ENCODE measurements at regions not wholly inside any gene's neighbourhood (a gene's known extent, or its start where the extent isn't known, plus 50 kb on each side); places are given as distances from the start of the nearest gene placed in this dataset.

- Histone ChIP-seq H3K27me3 (no peaks in the 10 kb centered on the region), H3K4me3 (no peak overlapping the region), H3K36me3 (no peaks in the 10 kb centered on the region), H3K27ac (no peak overlapping the region), H3K9me3 (no peaks in the 10 kb centered on the region), H3K4me1 (peaks cover 16% of the 10 kb centered on the region)
- intact Hi-C loops (cut with DNase I): no loop called here
- DNase-seq (ENCODE audit: extremely low spot score in 2 of 2): no peak
- TF ChIP-seq POLR2A (IDR thresholded peaks at IDR 0.05) (no peak), POLR2AphosphoS5 (IDR thresholded peaks at IDR 0.05; ENCODE audit: insufficient read depth in 1 of 2, low read depth in 1 of 2) (no peak), CTCF (IDR thresholded peaks at IDR 0.05) (no peak)
Observed at GRCh38 chr12:105847068-105847467, 291.7 kb downstream of the NUAK1 start.

- Histone ChIP-seq H3K27ac (no peak overlapping the region), H3K36me3 (no peaks in the 10 kb centered on the region), H3K27me3 (no peaks in the 10 kb centered on the region), H3K4me1 (peaks cover 16% of the 10 kb centered on the region), H3K9me3 (no peaks in the 10 kb centered on the region), H3K4me3 (no peak overlapping the region)
- TF ChIP-seq CTCF (IDR thresholded peaks at IDR 0.05) (no peak), POLR2A (IDR thresholded peaks at IDR 0.05) (no peak), POLR2AphosphoS5 (IDR thresholded peaks at IDR 0.05; ENCODE audit: insufficient read depth in 1 of 2, low read depth in 1 of 2) (no peak)
- no peak for DNase-seq (ENCODE audit: extremely low spot score in 2 of 2)
- intact Hi-C loops (cut with DNase I): no loop called here
Observed at GRCh38 chr12:105848286-105848685, 290.5 kb downstream of the NUAK1 start.

- H3K9me3 ChIP-seq: no peaks in the 10 kb centered on the region
- DNase-seq (ENCODE audit: extremely low spot score in 2 of 2): no peak
- intact Hi-C loops (cut with DNase I): no loop called here
- H3K4me3 ChIP-seq: no peak overlapping the region
- no peak overlapping the region for H3K27ac ChIP-seq
- no peaks in the 10 kb centered on the region for H3K36me3 ChIP-seq
- TF ChIP-seq CTCF (IDR thresholded peaks at IDR 0.05) (no peak), POLR2AphosphoS5 (IDR thresholded peaks at IDR 0.05; ENCODE audit: insufficient read depth in 1 of 2, low read depth in 1 of 2) (no peak), POLR2A (IDR thresholded peaks at IDR 0.05) (no peak)
- H3K4me1 ChIP-seq: peaks cover under 1% of the 10 kb centered on the region
- H3K27me3 ChIP-seq: no peaks in the 10 kb centered on the region
Observed at GRCh38 chr12:105850103-105850968, 288.4 kb downstream of the NUAK1 start.

- Histone ChIP-seq H3K36me3 (no peaks in the 10 kb centered on the region), H3K4me3 (peak overlapping the region in 1 of 2 donors; percentile 18), H3K9me3 (no peaks in the 10 kb centered on the region), H3K27ac (no peak overlapping the region), H3K27me3 (no peaks in the 10 kb centered on the region), H3K4me1 (peaks cover 10% of the 10 kb centered on the region)
- no peak for DNase-seq (ENCODE audit: extremely low spot score in 2 of 2)
- no peak for TF ChIP-seq CTCF (IDR thresholded peaks at IDR 0.05)
- no peak for TF ChIP-seq POLR2A (IDR thresholded peaks at IDR 0.05)
- no peak for TF ChIP-seq POLR2AphosphoS5 (IDR thresholded peaks at IDR 0.05; ENCODE audit: insufficient read depth in 1 of 2, low read depth in 1 of 2)
- intact Hi-C loops (cut with DNase I): no loop called here
Observed at GRCh38 chr12:105852496-105852895, 286.3 kb downstream of the NUAK1 start.

GRCh38 chr12:105852951-105853350 lies 285.8 kb downstream of the NUAK1 start:
- intact Hi-C loops (cut with DNase I): no loop called here

More at GRCh38 chr12:105852951-105853350, 285.8 kb downstream of the NUAK1 start:
- Histone ChIP-seq H3K4me1 (peaks cover 10% of the 10 kb centered on the region), H3K27ac (no peak overlapping the region), H3K9me3 (no peaks in the 10 kb centered on the region), H3K36me3 (no peaks in the 10 kb centered on the region), H3K4me3 (peak overlapping the region in 1 of 2 donors; percentile 18), H3K27me3 (no peaks in the 10 kb centered on the region)
- no peak for DNase-seq (ENCODE audit: extremely low spot score in 2 of 2)
- TF ChIP-seq POLR2AphosphoS5 (IDR thresholded peaks at IDR 0.05; ENCODE audit: insufficient read depth in 1 of 2, low read depth in 1 of 2): no peak
- TF ChIP-seq POLR2A (IDR thresholded peaks at IDR 0.05): no peak
